Peyer's patch (tissue), 4 donors: ENCODE measurements at regions not wholly inside any gene's neighbourhood (a gene's known extent, or its start where the extent isn't known, plus 50 kb on each side); places are given as distances from the start of the nearest gene placed in this dataset.
A peak's percentile ranks its signal among the peaks of the same experiment; 100 is the strongest.

ENCODE experiments used
- DNase-seq, 3 donors: peaks; one replicate each; pipeline ENCODE4 v3.0.0-alpha.2; 2017 to 2019
- H3K27ac ChIP-seq, 4 donors: fragments of 200-600 bp; sonication (generic); one replicate each; pipeline ENCODE4 v1.5.1; 2016 to 2019
- H3K27me3 ChIP-seq, 2 donors: fragments of 200-600 bp; sonication (generic); one replicate each; pipeline ENCODE4 v1.5.1; 2019
- H3K36me3 ChIP-seq, 3 donors: fragments of 200-600 bp; sonication (generic); one replicate each; pipeline ENCODE4 v1.5.1; 2016 to 2019
- H3K4me1 ChIP-seq, 4 donors: fragments of 200-600 bp; sonication (generic); one replicate each; pipeline ENCODE4 v1.5.1; 2016 to 2019
- H3K4me3 ChIP-seq, 4 donors: fragments of 200-600 bp; sonication (generic); 1 replicate in 3 of 4; 2 replicates in 1 of 4; pipeline ENCODE4 v1.5.1; 2016 to 2019; ENCODE audit warnings: mild to moderate bottlenecking in 1 of 4
- H3K9me3 ChIP-seq, 4 donors: fragments of 200-600 bp; sonication (generic); one replicate each; pipeline ENCODE4 v1.5.1; 2016 to 2019; ENCODE audit warnings: mild to moderate bottlenecking in 1 of 4
- POLR2A ChIP-seq, 2 donors: fragments of 450-650 bp; IDR thresholded peaks; one replicate each; pipeline ENCODE4 v1.5.1; 2017; ENCODE audit warnings: antibody characterized with exemption in 2 of 2, mild to moderate bottlenecking in 2 of 2, moderate library complexity in 2 of 2
- TF ChIP-seq, protein P1 (sequence below), 6 experiments: fragments of 450-650 bp in 4 of 6; fragments of 200-600 bp in 2 of 6; sonication (generic) in 1 of 6; IDR thresholded peaks; one replicate each; pipeline ENCODE4 v1.5.1; 2017 to 2019; ENCODE audit warnings: antibody characterized with exemption in 6 of 6, mild to moderate bottlenecking in 3 of 6, moderate library complexity in 1 of 6

DNA sequence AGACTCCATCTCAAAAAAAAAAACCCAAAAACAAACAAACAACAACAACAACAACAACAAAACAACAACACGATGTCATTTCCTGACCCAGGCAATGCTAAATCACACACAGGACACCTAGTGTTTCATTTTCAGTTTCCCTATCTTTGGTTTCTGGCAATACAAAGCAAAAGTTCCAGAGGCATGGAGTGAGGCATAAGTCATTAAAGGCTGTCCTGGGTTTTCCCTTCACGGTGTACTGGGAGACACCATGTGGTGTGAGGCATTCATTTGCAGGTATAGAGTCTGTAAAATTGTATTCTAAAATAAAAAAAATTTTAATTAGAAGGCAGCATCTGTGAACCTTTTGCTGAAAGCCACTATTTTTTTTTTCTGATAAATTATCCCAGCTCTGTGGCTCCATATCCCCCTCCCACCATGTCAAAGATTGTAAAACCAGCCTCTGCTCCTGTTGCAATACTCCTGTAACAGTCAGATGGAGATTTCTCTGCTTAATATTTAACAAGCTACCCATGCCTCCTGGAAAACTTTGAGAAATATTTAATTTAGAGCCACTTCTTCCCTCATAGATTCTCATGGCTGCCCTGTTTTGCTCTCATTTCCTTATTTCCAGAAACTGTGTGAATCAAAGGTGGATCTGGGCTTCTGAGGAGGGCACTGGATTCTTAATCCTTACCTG, 324.6 kb downstream of the MCTP2 start:
- H3K4me1 ChIP-seq = no peaks in the 10 kb centered on the region
- no peak overlapping the region for H3K4me3 ChIP-seq
- no peak for DNase-seq
- H3K9me3 ChIP-seq = no peaks in the 10 kb centered on the region
- no peaks in the 10 kb centered on the region for H3K36me3 ChIP-seq
- no peaks in the 10 kb centered on the region for H3K27me3 ChIP-seq
- TF ChIP-seq, protein P1, sequence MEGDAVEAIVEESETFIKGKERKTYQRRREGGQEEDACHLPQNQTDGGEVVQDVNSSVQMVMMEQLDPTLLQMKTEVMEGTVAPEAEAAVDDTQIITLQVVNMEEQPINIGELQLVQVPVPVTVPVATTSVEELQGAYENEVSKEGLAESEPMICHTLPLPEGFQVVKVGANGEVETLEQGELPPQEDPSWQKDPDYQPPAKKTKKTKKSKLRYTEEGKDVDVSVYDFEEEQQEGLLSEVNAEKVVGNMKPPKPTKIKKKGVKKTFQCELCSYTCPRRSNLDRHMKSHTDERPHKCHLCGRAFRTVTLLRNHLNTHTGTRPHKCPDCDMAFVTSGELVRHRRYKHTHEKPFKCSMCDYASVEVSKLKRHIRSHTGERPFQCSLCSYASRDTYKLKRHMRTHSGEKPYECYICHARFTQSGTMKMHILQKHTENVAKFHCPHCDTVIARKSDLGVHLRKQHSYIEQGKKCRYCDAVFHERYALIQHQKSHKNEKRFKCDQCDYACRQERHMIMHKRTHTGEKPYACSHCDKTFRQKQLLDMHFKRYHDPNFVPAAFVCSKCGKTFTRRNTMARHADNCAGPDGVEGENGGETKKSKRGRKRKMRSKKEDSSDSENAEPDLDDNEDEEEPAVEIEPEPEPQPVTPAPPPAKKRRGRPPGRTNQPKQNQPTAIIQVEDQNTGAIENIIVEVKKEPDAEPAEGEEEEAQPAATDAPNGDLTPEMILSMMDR (IDR thresholded peaks at IDR 0.05) = no peak
- no peak for TF ChIP-seq POLR2A (IDR thresholded peaks at IDR 0.05)
- H3K27ac ChIP-seq = no peak overlapping the region

DNA sequence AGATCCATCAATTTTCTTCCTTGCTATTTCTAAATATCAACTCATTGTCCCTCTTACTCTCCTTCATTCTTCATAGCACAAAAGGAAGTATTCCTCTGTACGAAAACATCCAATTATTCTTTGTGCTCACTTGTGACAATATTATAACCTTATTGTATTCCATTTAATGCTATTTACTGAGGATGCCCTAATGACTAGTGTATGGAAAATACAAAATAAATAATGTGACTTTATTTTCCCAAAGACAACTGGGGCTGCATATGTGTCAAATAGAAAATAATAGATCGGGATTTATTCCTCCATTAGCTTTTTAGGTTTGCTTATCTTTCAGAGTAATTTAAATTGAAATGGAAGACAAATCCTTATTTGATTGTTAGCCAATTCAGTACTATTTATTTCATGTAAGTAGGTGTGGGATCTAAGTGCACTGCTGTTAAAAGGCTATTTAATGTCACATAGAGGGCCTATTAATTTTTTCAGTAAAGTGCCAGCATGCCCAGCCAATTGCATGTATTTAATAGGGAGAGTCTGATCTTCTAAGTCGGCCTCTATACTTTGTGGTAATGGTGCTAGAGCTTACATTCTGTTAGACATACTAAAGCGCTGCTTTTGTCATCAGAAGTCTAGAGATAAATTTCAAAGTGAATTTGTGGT, 329.8 kb downstream of the MCTP2 start:
- H3K27ac ChIP-seq = no peak overlapping the region
- no peak for DNase-seq
- no peaks in the 10 kb centered on the region for H3K27me3 ChIP-seq
- H3K4me1 ChIP-seq = no peaks in the 10 kb centered on the region
- TF ChIP-seq POLR2A (IDR thresholded peaks at IDR 0.05) = no peak
- TF ChIP-seq, protein P1 (IDR thresholded peaks at IDR 0.05) = no peak
- H3K36me3 ChIP-seq = no peaks in the 10 kb centered on the region
- H3K9me3 ChIP-seq = no peaks in the 10 kb centered on the region
- H3K4me3 ChIP-seq = no peak overlapping the region

DNA sequence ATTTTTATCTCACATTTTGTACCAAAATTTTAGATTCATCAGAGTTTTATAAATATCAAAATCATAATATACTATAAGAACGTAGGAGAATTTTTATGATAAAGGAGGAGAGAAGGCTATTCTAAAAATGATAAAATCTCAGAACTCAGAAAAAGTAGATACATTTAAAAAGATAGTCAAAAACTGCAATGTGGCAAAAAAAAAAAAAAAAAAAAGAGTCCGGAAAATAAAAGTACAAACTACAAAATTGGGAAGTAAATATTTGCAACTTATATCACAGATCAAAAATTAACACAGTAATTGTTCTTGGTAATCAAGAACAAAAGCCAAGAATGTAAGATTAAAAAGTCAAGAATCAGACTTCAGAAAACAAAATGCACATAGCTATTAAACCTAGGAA, 332.1 kb downstream of the MCTP2 start:
- Histone ChIP-seq H3K27ac (no peak overlapping the region), H3K36me3 (no peaks in the 10 kb centered on the region), H3K9me3 (no peaks in the 10 kb centered on the region), H3K27me3 (no peaks in the 10 kb centered on the region), H3K4me1 (no peaks in the 10 kb centered on the region), H3K4me3 (no peak overlapping the region)
- DNase-seq = no peak
- TF ChIP-seq, protein P1 (IDR thresholded peaks at IDR 0.05) = no peak
- no peak for TF ChIP-seq POLR2A (IDR thresholded peaks at IDR 0.05)

DNA sequence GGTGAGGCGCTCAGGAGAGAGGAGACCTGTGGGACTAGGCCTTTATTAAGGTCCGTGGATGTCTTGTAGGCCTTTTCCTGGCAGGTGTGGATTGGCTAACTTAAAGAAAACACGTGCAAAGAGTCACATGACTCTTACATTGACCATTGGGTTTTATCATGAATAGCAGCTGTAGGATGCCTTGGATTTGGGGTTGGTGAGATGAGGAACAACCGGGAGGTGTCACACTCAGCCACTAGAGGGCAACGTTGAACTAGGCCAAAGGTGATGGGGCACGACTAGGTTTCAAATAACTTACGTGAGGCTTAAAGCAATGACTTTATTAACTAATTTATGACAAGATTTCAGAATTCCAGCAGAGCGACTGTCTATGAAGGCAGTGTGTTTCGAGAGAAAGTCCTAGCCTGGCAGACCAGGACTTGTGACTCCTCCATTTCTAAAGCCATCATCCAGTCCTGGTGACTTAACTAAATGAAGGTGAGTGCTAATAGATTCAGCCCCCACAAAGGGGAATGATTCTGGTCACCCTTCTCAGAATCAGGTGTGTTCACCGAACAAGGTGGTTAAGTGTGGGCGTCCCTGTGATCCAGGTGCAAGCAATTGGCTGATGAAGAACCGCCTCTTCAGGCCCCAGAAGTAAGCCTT, 345.6 kb downstream of the MCTP2 start:
- Histone ChIP-seq H3K4me1 (no peaks in the 10 kb centered on the region), H3K27me3 (no peaks in the 10 kb centered on the region), H3K9me3 (no peaks in the 10 kb centered on the region), H3K27ac (no peak overlapping the region), H3K36me3 (no peaks in the 10 kb centered on the region), H3K4me3 (no peak overlapping the region)
- TF ChIP-seq, protein P1 (IDR thresholded peaks at IDR 0.05) = peak in 5 of 6 experiments; percentile 12 to 56 (median 44)
- TF ChIP-seq POLR2A (IDR thresholded peaks at IDR 0.05) = no peak
- peak in 1 of 3 donors; percentile 59 for DNase-seq

DNA sequence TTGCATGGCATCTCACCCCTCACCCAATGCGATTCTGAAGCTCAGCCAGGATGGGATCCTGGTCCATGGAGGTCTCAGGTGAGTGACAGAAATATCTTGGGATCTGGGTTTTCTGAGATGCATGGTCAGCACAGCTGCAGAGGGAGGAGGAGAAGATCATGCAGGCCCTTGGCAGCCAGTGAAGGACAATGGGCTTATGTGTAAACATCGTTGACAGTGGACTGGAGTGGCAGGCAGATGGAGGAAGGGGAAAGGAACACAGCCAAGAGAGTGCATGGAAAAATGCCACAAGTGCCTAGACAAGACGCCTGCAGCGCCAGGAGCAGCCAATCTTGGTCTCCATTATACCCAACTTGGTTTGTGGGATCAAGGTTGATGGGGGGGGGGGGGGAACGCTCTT, 347.9 kb downstream of the MCTP2 start:
- Histone ChIP-seq H3K36me3 (no peaks in the 10 kb centered on the region), H3K9me3 (no peaks in the 10 kb centered on the region), H3K4me3 (no peak overlapping the region), H3K27me3 (no peaks in the 10 kb centered on the region), H3K27ac (no peak overlapping the region), H3K4me1 (no peaks in the 10 kb centered on the region)
- no peak for DNase-seq
- TF ChIP-seq POLR2A (IDR thresholded peaks at IDR 0.05) = no peak
- TF ChIP-seq, protein P1 (IDR thresholded peaks at IDR 0.05) = no peak
